ENCODE measurements at regions not wholly inside any gene's neighbourhood (a gene's known extent, or its start where the extent isn't known, plus 50 kb on each side); places are given as distances from the start of the nearest gene placed in this dataset.

DNA sequence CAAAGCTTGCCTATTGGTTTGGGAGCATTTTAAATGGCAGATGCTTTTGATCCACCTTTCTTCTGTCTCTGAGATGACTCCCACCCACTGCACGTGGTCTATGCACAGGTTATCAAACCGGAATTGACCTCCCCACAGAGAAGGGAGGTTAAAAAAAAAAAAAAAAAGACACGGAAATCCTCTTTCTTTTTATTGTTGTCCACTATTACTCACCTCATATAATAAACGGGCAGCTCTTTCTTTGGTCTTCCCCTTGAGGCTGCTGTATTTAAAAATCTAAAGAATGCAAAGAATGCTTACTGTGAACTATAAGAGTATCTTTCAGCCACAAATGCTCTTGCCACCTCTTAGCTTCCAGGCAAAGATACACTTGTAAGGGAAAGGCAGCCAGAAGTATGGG lies 329.7 kb downstream of the NDFIP2 start:
- H3K36me3 Mint-ChIP-seq (ENCODE audit: low read depth) = no peaks in the 10 kb centered on the region
- H3K4me3 Mint-ChIP-seq = no peak overlapping the region
- no peaks in the 10 kb centered on the region for H3K9me3 Mint-ChIP-seq
- Histone ChIP-seq H3K36me3 (ENCODE audit: control insufficient read depth, insufficient read depth, low read length) (no peaks in the 10 kb centered on the region), H3K27me3 (ENCODE audit: control insufficient read depth, insufficient read depth, low read length, poor library complexity, severe bottlenecking) (no peaks in the 10 kb centered on the region), H3K4me3 (ENCODE audit: low read length) (peak overlapping the region; percentile 51), H3K4me1 (ENCODE audit: control insufficient read depth, insufficient read depth, low read length) (peaks cover 17% of the 10 kb centered on the region), H3K9ac (ENCODE audit: extremely low read depth, low read length, poor library complexity, severe bottlenecking) (no peak overlapping the region), H3K27ac (ENCODE audit: low read depth, low read length) (no peak overlapping the region), H3K9me3 (ENCODE audit: control insufficient read depth, low read length) (peaks cover 17% of the 10 kb centered on the region)
- 38% methylated on average over 3 of the region's 4 CpGs; no CpG with 5 or more reads in 1 of the 2 experiments for WGBS, 2 experiments (ENCODE audit: insufficient coverage in 1 of 2, insufficient read length in 1 of 2)
- H3K27me3 Mint-ChIP-seq (ENCODE audit: insufficient read depth) = no peaks in the 10 kb centered on the region
- TF ChIP-seq, protein P1, sequence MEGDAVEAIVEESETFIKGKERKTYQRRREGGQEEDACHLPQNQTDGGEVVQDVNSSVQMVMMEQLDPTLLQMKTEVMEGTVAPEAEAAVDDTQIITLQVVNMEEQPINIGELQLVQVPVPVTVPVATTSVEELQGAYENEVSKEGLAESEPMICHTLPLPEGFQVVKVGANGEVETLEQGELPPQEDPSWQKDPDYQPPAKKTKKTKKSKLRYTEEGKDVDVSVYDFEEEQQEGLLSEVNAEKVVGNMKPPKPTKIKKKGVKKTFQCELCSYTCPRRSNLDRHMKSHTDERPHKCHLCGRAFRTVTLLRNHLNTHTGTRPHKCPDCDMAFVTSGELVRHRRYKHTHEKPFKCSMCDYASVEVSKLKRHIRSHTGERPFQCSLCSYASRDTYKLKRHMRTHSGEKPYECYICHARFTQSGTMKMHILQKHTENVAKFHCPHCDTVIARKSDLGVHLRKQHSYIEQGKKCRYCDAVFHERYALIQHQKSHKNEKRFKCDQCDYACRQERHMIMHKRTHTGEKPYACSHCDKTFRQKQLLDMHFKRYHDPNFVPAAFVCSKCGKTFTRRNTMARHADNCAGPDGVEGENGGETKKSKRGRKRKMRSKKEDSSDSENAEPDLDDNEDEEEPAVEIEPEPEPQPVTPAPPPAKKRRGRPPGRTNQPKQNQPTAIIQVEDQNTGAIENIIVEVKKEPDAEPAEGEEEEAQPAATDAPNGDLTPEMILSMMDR (conservative IDR thresholded peaks at IDR 0.05) = no peak
- no peak for DNase-seq
- H3K27ac Mint-ChIP-seq = no peak overlapping the region
- peaks cover 33% of the 10 kb centered on the region for H3K4me1 Mint-ChIP-seq

DNA sequence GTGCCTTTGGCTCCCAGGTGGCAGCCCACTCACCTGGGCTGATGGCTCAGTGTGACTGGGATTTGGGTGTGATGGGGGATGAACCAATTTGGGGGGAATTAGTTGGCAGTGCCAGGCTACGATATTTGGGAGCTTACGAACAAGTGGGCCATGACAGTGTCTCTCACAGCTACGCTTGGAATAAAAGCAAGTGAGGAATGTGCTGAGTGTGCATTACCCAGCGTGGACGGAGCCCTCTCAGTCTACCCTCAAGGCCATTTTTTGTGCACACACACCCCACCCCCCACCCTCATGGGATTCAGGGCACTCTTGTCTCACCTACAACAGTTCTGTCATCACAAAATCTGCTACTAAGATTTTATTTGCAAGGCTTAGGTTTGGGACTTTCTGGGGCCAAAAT lies 329.1 kb downstream of the NDFIP2 start:
- no peak for DNase-seq
- no peak overlapping the region for H3K4me3 Mint-ChIP-seq
- Histone ChIP-seq H3K27ac (ENCODE audit: low read depth, low read length) (no peak overlapping the region), H3K27me3 (ENCODE audit: control insufficient read depth, insufficient read depth, low read length, poor library complexity, severe bottlenecking) (no peaks in the 10 kb centered on the region), H3K9ac (ENCODE audit: extremely low read depth, low read length, poor library complexity, severe bottlenecking) (no peak overlapping the region), H3K36me3 (ENCODE audit: control insufficient read depth, insufficient read depth, low read length) (no peaks in the 10 kb centered on the region), H3K9me3 (ENCODE audit: control insufficient read depth, low read length) (peaks cover 17% of the 10 kb centered on the region), H3K4me1 (ENCODE audit: control insufficient read depth, insufficient read depth, low read length) (peaks cover 22% of the 10 kb centered on the region), H3K4me3 (ENCODE audit: low read length) (no peak overlapping the region)
- H3K4me1 Mint-ChIP-seq = peaks cover 40% of the 10 kb centered on the region
- H3K27me3 Mint-ChIP-seq (ENCODE audit: insufficient read depth) = no peaks in the 10 kb centered on the region
- TF ChIP-seq, protein P1 (conservative IDR thresholded peaks at IDR 0.05) = no peak
- H3K36me3 Mint-ChIP-seq (ENCODE audit: low read depth) = no peaks in the 10 kb centered on the region
- no peak overlapping the region for H3K27ac Mint-ChIP-seq
- no peaks in the 10 kb centered on the region for H3K9me3 Mint-ChIP-seq
- 88 to 100% methylated on average over 1 to 5 of the region's 5 CpGs for WGBS, 2 experiments (ENCODE audit: insufficient coverage in 1 of 2, insufficient read length in 1 of 2)

DNA sequence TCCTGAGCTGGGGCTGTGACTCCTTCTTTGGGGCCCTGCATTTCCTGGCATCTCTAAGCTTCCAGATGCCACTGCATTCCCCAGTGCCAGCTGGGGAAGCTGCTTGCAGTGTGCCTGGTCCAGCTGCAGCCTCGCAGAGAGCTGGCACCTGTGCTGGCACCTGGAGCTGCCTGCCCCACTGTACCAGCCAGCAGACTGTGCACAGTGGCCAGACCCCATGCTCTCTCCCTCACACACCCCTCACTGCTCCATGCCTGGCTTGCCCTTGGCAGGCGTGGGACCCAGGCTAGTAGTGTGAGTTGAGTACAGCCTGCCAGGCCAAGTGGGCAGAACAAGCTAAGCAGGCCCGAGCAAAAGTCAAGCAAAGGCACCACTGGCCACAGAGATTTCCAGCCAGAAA lies 327.5 kb downstream of the NDFIP2 start:
- TF ChIP-seq, protein P1 (conservative IDR thresholded peaks at IDR 0.05) = no peak
- Histone ChIP-seq H3K4me3 (ENCODE audit: low read length) (no peak overlapping the region), H3K27ac (ENCODE audit: low read depth, low read length) (no peak overlapping the region), H3K9ac (ENCODE audit: extremely low read depth, low read length, poor library complexity, severe bottlenecking) (no peak overlapping the region), H3K36me3 (ENCODE audit: control insufficient read depth, insufficient read depth, low read length) (no peaks in the 10 kb centered on the region), H3K9me3 (ENCODE audit: control insufficient read depth, low read length) (peaks cover 17% of the 10 kb centered on the region), H3K4me1 (ENCODE audit: control insufficient read depth, insufficient read depth, low read length) (peaks cover 26% of the 10 kb centered on the region), H3K27me3 (ENCODE audit: control insufficient read depth, insufficient read depth, low read length, poor library complexity, severe bottlenecking) (no peaks in the 10 kb centered on the region)
- Mint-ChIP-seq H3K27ac (no peak overlapping the region), H3K36me3 (ENCODE audit: low read depth) (no peaks in the 10 kb centered on the region), H3K9me3 (no peaks in the 10 kb centered on the region), H3K4me1 (peaks cover 53% of the 10 kb centered on the region), H3K4me3 (no peak overlapping the region), H3K27me3 (ENCODE audit: insufficient read depth) (no peaks in the 10 kb centered on the region)
- DNase-seq = no peak
- WGBS, 2 experiments (ENCODE audit: insufficient coverage in 1 of 2, insufficient read length in 1 of 2) = 89% methylated on average over 3 of the region's 3 CpGs; no CpG with 5 or more reads in 1 of the 2 experiments
